Kidney capillary endothelial cell (primary cell): ENCODE measurements at regions not wholly inside any gene's neighbourhood (a gene's known extent, or its start where the extent isn't known, plus 50 kb on each side); places are given as distances from the start of the nearest gene placed in this dataset.

Experiments used
- DNase-seq: peaks from one replicate; pipeline ENCODE4 v3.0.0-alpha.2; 2018; ENCODE audit warnings: low spot score

GRCh38 chr10:8485032-8485431 lies 430.5 kb downstream of the GATA3 start:
- no peak for DNase-seq

DNA sequence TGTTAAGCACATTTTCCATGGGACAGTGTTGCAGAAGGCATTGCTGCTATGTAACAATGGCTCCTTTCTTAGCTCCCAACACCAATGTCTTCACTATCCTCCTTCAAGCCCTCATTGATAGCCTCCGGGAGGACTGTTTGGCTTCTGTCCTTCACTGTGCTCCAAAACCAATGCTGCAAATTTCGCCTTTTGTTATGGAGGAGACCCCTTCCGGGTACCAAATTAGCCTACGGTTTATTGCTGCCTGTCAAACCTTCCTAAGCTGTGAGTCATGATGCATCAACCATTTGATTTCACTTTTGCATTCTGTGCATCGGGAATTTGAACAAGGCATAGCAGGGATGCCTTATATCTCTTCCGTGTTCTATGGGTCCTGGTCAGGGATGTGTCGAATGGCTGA lies 432.9 kb downstream of the GATA3 start:
- DNase-seq, result no peak

DNA sequence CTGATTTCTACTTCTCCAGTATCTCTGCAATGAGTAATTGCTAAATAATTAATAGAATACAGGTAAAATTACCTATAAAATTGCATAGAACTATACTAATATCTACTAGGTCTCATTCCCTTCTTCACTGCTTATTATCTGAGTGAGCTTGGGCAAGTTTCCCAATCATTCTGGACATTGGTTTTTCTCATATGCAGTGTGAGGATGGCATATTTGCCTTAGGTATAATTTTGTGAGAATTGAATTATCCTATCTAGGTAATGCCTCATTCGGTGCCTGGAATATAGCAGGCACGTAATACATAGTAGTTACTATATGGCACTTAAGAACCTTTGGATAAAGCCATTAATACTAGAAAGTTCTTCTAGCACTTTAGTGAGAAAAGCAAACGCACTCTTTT lies 434.7 kb downstream of the GATA3 start:
- DNase-seq, result no peak

DNA sequence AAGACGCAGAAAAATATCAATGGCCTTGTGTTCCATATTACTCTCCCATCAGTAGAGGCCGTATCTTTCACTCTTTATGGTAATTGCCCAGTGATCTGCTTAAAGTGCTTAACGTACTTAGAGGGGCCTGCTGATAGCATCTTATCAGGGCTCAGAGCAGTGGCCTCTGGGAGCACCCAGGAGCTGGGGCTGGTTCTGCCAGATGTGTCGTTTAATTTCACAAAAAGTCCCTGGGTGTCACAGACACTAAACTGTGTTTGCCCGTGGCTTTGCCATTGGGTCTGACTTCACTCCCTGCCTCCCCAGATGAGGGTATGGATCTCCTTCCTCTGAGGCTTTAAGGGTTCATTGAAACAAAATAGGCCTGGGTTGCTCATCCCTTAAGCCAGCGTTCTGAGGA lies 435.3 kb downstream of the GATA3 start:
- no peak for DNase-seq

- no peak for DNase-seq
Observed at GRCh38 chr10:8498290-8498689, 443.8 kb downstream of the GATA3 start.

- no peak for DNase-seq
Observed at GRCh38 chr10:8498881-8499280, 444.4 kb downstream of the GATA3 start.

- no peak for DNase-seq
Observed at GRCh38 chr10:8499312-8499711, 444.8 kb downstream of the GATA3 start.

DNA sequence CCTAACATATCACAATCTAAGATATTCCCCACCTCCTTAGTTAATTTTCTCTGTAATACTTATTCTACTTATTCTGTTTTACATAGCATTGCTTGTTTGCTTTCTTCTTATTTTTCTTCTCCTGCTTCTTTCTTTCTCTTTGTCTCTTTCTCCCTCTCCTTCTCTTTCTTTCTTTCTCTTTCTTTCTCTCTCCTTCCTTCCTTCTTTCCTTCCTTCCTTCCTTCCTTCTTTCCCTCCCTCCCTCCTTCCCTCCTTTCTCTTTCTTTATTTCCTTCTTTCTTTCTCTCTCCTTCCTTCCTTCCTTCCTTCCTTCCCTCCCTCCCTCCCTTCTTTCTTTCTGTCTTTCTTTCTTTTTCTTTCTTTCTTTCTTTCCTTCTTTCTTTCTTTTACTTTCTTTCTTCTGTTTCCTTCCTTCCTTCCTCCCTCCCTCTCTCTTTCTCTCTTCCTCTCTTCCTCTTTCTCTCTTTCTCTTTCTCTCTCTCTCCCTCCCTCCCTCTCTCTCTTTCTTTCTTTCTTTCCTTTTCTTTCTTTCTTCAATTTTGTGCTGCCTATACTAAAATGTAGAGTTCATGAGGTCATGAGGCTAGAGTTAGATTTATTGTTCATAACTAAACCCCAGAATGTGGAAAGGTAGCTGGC lies 445.4 kb downstream of the GATA3 start:
- DNase-seq, result no peak

GRCh38 chr10:8502573-8502972 lies 448.1 kb downstream of the GATA3 start:
- DNase-seq, result no peak

DNA sequence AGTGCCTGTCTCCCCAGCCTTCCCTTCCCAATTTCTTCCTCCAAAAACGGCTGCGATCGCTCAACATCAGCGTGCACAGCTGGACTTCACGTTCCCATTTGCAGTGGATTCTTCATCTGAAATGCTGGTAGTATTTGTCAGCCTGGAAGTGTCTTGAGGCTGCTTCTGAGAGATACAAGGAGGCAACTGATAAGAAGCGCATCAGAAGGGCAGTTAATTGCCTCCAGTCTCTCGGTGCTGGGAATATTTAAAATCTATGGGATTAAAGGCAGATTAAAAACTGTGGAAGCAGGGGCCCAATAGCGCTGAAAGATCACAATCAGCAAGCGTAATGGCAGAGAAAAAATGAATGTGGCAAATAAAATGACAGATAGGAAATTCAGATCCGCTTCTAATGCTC lies 450.0 kb downstream of the GATA3 start:
- DNase-seq, result no peak

- no peak for DNase-seq
Observed at GRCh38 chr10:8507156-8507555, 452.7 kb downstream of the GATA3 start.

GRCh38 chr10:8508882-8509281 lies 454.4 kb downstream of the GATA3 start:
- no peak for DNase-seq

- no peak for DNase-seq
Observed at GRCh38 chr10:8510471-8510870, 456.0 kb downstream of the GATA3 start.

GRCh38 chr10:8511026-8511425 lies 456.5 kb downstream of the GATA3 start:
- no peak for DNase-seq

GRCh38 chr10:8513155-8514147 lies 459.0 kb downstream of the GATA3 start:
- no peak for DNase-seq

DNA sequence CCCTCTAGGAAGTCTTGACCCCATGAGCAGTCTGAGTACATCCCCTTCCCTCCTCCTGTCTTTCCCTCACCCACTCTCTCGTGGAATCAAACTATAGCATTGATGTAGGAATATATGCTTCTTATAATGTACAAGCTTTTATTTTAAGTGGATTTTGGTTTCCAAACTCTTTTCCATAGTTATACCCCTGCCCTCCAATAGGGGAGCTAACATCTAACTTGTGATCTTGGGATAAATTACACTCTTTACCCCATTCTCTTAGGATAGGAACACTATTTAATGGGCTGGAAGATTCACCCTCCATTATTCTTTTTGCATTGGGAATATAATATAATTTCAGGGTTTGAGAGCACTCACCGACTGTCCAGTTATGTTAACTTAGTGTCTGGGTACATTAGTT lies 465.9 kb downstream of the GATA3 start:
- no peak for DNase-seq

GRCh38 chr10:8527773-8528172 lies 473.3 kb downstream of the GATA3 start:
- DNase-seq, result no peak

- no peak for DNase-seq
Observed at GRCh38 chr10:8531116-8531515, 476.6 kb downstream of the GATA3 start.

DNA sequence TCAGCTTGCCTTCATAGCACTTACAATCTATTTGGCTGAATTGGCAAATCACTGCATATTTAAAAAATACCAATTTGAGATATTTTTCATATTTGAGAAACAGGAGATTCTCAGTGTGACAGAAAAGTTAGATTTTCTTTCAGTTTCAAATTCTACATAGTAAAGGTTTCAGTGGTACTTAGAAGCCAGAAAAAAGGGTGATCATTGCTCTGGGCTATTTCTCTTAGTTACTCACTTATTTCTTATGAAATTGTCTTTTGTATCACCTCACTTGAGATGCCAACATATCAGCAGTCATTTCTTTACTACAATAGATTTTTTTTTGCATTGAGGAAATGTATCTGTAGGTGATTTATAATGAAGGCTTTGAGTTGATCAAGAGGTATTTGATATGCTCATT lies 478.2 kb downstream of the GATA3 start:
- DNase-seq, result no peak

GRCh38 chr10:8533462-8533861 lies 479.0 kb downstream of the GATA3 start:
- DNase-seq, result no peak

DNA sequence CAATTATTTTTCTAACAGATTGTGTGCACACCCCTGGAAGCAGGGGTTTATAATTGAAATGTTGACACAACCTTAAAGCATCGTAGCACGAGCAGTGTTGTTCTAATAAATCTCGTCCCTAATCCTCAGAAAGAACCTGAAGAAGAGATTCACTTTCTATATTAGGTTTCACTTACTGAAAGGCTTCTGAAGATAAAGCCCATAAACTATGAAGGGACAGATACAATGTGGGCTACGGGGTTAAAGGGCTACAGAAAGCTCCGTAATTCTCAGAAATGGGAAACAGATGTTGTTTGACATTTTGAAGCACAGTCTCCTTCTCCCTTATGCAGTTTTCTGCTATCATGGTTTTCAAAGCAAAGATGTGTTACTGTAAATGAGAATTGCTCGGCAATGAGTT lies 479.6 kb downstream of the GATA3 start:
- no peak for DNase-seq

GRCh38 chr10:8534891-8535290 lies 480.4 kb downstream of the GATA3 start:
- DNase-seq, result no peak

GRCh38 chr10:8539056-8539455 lies 484.6 kb downstream of the GATA3 start:
- DNase-seq, result no peak
